AG09309 (cell line): ENCODE measurements at regions not wholly inside any gene's neighbourhood (a gene's known extent, or its start where the extent isn't known, plus 50 kb on each side); places are given as distances from the start of the nearest gene placed in this dataset.
"Not testable (repeated sequence)": the region's sequence is repeated elsewhere in the genome, so short reads cannot be mapped to it uniquely, and the experiment has no call there.

Source experiments
- DNase-seq: peaks from one replicate; pipeline ENCODE4 v3.0.0-alpha.2; 2010; ENCODE audit warnings: low read depth
- H3K4me3 ChIP-seq: 2 replicates; pipeline ENCODE4 v1.5.1; 2011; ENCODE audit warnings: mild to moderate bottlenecking, low read depth, low read length, moderate library complexity; ENCODE audit not compliant: control insufficient read depth
- TF ChIP-seq, protein P1 (sequence below): IDR thresholded peaks from 2 replicates; pipeline ENCODE4 v1.5.1; 2011; ENCODE audit warnings: mild to moderate bottlenecking, low read depth, low read length, inconsistent platforms; ENCODE audit not compliant: insufficient read depth, control insufficient read depth; ENCODE audit errors: missing control alignments

DNA sequence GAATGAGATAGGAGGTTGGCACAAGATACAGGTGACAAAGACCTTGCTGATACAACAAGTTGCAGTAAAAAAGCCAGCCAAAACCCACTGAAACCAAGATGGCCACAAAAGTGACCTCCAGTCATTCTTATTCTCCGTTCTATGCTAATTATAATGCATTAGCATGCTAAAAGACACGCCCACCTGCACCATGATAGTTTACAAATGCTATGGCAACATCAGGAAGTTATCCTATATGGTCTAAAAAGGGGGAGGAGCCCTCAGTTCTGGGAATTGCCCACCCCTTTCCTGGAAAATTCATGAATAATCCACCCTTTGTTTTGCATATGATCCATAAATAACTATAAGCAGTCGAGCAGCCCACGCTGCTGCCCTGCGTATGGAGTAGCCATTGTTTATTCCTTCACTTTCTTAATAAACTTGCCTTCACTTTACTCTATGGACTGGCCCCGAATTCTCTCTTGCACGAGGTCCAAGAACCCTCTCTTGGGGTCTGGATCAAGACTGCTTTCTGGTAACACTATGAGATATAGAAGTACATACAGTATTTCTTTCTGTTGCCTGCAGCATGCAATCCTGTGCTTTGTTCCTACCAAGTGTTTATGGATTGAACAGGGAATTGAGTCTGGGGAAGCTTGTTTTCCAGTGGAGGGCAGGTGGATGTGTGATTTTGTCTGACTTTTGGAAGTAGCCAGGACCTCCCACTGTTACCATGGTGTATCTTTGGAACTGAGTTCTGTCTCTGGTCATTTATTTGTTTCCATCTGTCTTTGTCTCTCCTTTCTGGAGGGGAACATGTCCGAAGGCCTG is 72.0 kb upstream of the TGM3 start:
- H3K4me3 ChIP-seq, result no peak overlapping the region
- no peak for DNase-seq
- TF ChIP-seq, protein P1, sequence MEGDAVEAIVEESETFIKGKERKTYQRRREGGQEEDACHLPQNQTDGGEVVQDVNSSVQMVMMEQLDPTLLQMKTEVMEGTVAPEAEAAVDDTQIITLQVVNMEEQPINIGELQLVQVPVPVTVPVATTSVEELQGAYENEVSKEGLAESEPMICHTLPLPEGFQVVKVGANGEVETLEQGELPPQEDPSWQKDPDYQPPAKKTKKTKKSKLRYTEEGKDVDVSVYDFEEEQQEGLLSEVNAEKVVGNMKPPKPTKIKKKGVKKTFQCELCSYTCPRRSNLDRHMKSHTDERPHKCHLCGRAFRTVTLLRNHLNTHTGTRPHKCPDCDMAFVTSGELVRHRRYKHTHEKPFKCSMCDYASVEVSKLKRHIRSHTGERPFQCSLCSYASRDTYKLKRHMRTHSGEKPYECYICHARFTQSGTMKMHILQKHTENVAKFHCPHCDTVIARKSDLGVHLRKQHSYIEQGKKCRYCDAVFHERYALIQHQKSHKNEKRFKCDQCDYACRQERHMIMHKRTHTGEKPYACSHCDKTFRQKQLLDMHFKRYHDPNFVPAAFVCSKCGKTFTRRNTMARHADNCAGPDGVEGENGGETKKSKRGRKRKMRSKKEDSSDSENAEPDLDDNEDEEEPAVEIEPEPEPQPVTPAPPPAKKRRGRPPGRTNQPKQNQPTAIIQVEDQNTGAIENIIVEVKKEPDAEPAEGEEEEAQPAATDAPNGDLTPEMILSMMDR, result no peak

DNA sequence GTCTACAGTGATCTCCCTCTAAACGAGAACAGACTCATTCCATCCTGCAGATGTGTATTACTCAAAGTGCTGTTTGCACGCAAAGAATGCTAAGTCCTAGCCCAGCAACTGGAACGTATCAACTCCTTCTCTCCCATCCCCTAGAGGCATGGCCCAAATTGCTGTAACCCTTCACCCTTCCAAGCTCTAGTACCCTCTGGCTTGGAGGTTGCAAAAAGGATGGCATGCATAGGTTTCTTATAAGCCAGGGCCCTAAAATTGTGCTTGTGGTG is 71.5 kb upstream of the TGM3 start:
- H3K4me3 ChIP-seq, result no peak overlapping the region
- TF ChIP-seq, protein P1, result no peak
- no peak for DNase-seq

DNA sequence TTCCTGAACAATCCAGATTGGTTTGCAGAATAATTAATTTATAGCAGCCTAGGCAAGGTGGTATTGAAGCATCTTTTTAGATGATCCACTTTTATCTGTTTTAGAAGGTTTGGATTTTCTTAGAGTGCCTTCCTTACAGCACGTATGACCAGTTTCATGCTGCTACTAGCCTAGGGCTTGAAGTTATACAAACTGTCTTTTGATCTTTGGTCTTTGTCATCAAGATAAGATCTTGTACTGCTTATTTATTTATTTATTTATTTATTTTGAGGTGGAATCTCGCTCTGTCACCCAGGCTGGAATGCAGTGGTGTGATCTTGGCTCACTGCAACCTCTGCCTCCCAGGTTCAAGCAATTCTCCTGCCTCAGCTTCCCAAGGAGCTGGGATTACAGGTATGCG is 68.5 kb upstream of the TGM3 start:
- DNase-seq, H3K4me3 ChIP-seq: not testable (repeated sequence)

DNA sequence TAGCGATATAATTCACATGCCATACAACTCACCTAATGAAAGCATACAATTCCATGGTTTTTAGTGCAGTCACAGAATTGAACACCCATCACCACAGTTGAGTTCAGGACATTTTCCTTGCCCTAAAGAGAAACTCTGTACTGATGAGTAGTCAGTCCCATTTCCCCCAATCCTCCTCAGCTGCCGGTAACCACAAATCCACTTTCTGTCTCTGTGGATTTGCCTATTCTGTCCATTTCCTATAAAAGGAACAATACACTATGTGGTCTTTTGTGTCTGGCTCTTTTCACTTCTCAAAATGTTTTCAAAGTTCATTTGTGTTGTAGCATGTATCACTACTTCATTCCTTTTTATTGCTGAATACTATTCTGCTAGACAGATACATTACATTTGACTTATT is 67.9 kb upstream of the TGM3 start:
- H3K4me3 ChIP-seq, result no peak overlapping the region
- no peak for DNase-seq
- TF ChIP-seq, protein P1, result no peak

DNA sequence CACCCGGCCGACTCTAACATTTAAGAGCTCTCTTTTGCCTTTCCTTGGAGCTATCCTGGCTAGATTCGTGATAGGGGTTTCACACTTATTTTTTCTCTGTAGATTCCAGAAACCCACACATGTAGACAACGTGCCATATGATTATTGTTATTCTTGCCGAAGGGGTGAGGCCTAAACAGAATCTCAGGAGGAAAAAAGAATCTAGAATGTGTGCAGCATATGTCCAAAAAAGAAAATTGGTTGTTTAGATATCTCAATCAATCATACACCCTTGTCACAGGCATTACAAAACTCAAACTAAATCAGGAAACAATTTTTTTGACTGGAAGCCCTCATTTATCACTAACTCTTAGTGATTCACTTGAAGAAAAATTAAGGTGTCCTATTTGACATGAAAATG is 66.9 kb upstream of the TGM3 start:
- TF ChIP-seq, protein P1, result no peak
- no peak overlapping the region for H3K4me3 ChIP-seq
- no peak for DNase-seq

DNA sequence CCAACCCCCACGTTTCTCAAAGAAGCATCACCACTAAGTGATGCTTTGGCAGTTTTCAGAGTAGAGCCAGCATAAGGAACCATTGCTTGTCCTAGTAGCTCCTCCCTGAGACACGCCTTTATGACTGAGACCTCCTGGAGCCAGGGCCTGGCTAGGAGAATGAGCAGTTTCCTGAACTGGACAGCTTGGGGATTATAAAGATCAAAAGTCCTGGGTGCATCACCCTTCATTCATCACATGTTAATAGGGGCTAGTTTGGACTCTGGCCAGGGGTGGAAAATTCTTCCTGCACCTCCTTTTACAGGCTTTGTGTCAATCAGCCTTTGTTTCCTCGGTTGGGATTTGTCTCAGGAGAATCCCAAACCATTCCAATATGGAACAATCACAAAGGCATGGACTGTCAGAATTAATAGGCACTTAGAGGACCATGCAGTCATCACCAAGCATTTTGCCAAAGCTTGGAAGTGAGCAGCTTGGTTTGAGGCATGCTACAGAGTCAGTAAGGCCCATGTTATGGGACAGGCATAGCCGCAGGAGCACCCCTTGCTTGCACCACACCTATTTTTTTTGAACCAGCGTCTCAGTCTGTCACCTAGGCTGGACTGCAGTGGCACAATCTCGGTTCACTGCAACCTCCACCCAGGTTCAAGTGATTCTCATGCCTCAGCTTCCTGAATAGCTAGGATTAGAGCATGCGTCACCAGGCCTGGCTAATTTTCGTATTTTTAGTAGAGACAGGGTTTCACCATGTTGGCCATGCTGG is 64.9 kb upstream of the TGM3 start:
- DNase-seq, result no peak
- TF ChIP-seq, protein P1, result no peak
- no peak overlapping the region for H3K4me3 ChIP-seq

DNA sequence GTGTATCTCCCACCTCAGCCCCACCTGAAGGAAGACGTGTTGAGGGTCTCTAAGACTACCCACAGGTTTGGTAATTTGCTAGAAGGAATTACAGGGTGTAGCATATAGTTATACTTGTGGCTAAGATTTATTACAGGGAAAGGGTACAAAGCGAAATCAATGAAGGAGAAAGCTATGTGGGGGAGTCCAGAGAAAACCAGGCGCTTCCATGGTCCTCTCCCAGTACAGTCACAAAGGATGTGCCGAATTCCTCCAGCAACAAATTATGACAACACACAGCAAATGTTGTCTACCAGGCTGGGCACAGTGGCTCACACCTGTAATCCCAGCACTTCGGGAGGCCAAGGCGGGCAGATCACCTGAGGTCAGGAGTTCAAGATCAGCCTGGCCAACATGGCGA is 64.1 kb upstream of the TGM3 start:
- no peak for DNase-seq
- no peak overlapping the region for H3K4me3 ChIP-seq
- TF ChIP-seq, protein P1, result no peak
